ENCODE measurements at regions not wholly inside any gene's neighbourhood (a gene's known extent, or its start where the extent isn't known, plus 50 kb on each side); places are given as distances from the start of the nearest gene placed in this dataset.

- Mint-ChIP-seq H3K4me1 (ENCODE audit: low read depth) (no peaks in the 10 kb centered on the region), H3K4me3 (no peak overlapping the region), H3K9me3 (peaks cover 2% of the 10 kb centered on the region), H3K27ac (no peak overlapping the region), H3K36me3 (no peaks in the 10 kb centered on the region), H3K27me3 (peaks cover 2% of the 10 kb centered on the region)
- CTCF ChIA-PET, result no interaction called here
- intact Hi-C loops (cut with micrococcal nuclease), result no loop called here
- POLR2A ChIA-PET, result no interaction called here
- no peak for DNase-seq
These were observed 259.7 kb upstream of the NRIP1 start for GRCh38 chr21:15324542-15324941.

- Mint-ChIP-seq H3K9me3 (peaks cover 2% of the 10 kb centered on the region), H3K27ac (no peak overlapping the region), H3K36me3 (no peaks in the 10 kb centered on the region), H3K27me3 (peaks cover 1% of the 10 kb centered on the region), H3K4me1 (ENCODE audit: low read depth) (no peaks in the 10 kb centered on the region), H3K4me3 (no peak overlapping the region)
- ChIA-PET CTCF (no interaction called here), POLR2A (no interaction called here)
- DNase-seq, result no peak
- intact Hi-C loops (cut with micrococcal nuclease), result no loop called here
These were observed 261.4 kb upstream of the NRIP1 start for GRCh38 chr21:15326032-15326867.

DNA sequence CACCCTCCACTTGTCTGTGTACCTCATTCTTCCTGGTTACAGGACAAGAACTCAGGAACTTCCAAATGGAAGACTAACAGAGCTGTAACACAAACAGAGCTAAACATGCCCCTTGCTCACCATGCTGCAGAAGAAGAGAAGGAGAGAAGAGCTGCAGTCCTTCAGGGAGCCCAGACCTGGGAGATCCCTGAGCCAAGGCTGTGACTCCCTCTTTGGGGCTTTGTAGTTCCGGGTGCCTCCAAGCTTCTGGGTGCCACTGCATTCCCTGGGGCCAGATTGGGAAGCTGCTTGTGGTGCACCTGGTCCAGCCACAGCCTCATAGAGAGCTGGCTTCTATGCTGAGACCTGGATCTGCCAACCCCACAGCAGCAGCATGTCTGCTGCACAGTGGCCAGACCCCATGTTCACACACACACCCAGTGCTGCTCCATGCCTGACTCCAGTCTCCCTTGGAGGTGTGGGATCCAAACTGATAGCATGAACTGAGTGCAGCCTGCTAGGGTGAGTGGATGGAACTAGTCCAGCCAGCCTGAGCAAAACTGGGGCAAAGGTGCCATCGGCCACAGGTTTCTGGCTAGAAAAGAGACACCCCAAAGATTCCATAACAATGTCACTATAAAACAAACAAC, 263.0 kb upstream of the NRIP1 start:
- intact Hi-C loops (cut with micrococcal nuclease), result no loop called here
- Mint-ChIP-seq H3K27ac (no peak overlapping the region), H3K4me1 (ENCODE audit: low read depth) (no peaks in the 10 kb centered on the region), H3K36me3 (no peaks in the 10 kb centered on the region), H3K27me3 (peaks cover 2% of the 10 kb centered on the region), H3K9me3 (no peaks in the 10 kb centered on the region), H3K4me3 (no peak overlapping the region)
- ChIA-PET POLR2A (no interaction called here), CTCF (no interaction called here)
- no peak for DNase-seq

DNA sequence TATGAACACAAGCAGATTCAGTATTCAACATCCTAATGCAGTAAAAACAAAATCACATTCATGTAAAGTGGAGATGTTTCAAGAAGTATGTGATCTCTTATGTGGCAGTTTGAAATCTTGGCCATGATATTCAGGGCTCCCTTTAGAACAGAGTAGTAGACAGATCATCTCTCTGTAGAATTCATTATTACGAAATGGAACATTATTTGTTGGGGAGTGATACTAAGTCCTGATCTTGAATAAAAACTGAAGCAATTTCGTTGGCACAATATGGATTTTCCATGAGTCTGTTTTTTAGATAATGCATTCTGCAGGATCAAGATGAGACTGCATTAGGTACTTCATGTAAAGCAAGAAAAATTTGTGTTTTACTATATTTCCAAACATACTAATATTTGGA, 264.4 kb upstream of the NRIP1 start:
- ChIA-PET POLR2A (no interaction called here), CTCF (no interaction called here)
- Mint-ChIP-seq H3K36me3 (no peaks in the 10 kb centered on the region), H3K27me3 (peaks cover 2% of the 10 kb centered on the region), H3K27ac (no peak overlapping the region), H3K4me1 (ENCODE audit: low read depth) (no peaks in the 10 kb centered on the region), H3K9me3 (no peaks in the 10 kb centered on the region), H3K4me3 (no peak overlapping the region)
- intact Hi-C loops (cut with micrococcal nuclease), result no loop called here
- DNase-seq, result no peak

DNA sequence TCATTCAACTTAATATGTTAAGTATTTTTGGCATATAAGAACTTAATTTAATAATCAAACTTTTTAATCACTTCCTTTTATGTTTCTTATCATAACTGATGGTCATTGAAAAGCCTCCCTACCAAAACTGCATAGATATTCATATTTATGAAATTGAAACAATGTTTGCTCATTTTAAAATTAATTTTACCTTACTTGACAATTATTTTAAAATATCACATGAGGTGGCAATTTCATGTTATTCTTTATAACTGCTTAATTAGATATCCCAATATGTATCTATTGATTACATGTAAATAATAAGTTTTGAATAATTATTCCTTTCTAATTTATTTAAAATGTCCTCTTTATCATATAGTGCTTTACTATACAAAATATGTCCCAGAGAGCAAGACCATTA, 266.1 kb upstream of the NRIP1 start:
- CTCF ChIA-PET, result no interaction called here
- Mint-ChIP-seq H3K4me3 (no peak overlapping the region), H3K9me3 (no peaks in the 10 kb centered on the region), H3K27me3 (peaks cover 2% of the 10 kb centered on the region), H3K27ac (no peak overlapping the region), H3K4me1 (ENCODE audit: low read depth) (no peaks in the 10 kb centered on the region), H3K36me3 (no peaks in the 10 kb centered on the region)
- intact Hi-C loops (cut with micrococcal nuclease), result no loop called here
- no peak for DNase-seq
- POLR2A ChIA-PET, result no interaction called here

DNA sequence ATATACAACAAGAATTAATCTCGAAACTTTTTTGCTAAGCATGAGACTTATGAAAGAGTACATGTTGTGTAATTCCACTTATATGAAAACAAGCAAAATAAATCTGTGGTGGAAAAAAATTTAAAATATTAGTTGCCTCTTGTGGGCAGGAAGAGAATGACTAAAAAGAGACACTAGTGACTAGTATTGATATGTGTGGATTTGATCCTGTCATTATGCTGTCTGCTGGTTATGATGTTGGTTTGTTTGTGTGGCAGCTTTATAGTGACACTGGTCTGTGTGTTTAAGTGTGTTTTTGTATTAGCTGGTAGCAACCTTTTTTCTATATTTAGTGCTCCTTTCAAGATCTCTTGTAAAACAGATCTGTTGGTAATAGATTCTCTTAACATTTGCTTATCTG, 267.8 kb upstream of the NRIP1 start:
- Mint-ChIP-seq H3K27me3 (peaks cover 2% of the 10 kb centered on the region), H3K9me3 (no peaks in the 10 kb centered on the region), H3K4me3 (no peak overlapping the region), H3K27ac (no peak overlapping the region), H3K4me1 (ENCODE audit: low read depth) (no peaks in the 10 kb centered on the region), H3K36me3 (no peaks in the 10 kb centered on the region)
- intact Hi-C loops (cut with micrococcal nuclease), result no loop called here
- CTCF ChIA-PET, result no interaction called here
- no peak for DNase-seq
- POLR2A ChIA-PET, result no interaction called here

DNA sequence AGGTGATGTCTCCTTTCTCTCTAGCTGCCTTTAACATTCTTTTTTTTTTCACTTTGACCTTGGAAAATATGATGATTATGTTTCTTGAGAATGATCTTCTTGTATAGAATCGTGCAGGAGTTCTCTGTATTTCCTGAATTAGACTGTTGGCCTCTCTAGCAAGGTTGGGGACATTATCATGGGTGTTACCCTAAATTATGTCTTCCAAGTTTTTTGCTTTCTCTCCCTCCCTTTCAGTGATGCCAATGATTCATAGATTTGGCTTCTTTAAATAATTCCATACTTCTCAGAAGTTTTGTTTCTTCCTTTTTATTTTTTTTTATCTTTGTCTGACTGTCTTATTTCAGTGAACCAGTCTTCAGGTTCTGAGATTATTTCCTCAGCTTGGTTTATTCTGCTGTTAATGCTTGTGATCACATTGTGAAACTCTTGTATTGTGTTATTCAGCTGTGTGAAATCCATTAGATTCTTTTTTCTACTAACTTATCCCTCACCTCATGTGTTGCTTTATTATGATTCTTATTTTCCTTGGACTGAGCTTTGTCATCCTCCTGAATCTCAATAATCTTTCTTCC, 268.4 kb upstream of the NRIP1 start:
- DNase-seq, result no peak
- Mint-ChIP-seq H3K27me3 (peaks cover 2% of the 10 kb centered on the region), H3K4me1 (ENCODE audit: low read depth) (no peaks in the 10 kb centered on the region), H3K9me3 (no peaks in the 10 kb centered on the region), H3K36me3 (no peaks in the 10 kb centered on the region), H3K4me3 (no peak overlapping the region), H3K27ac (no peak overlapping the region)
- ChIA-PET POLR2A (no interaction called here), CTCF (no interaction called here)
- intact Hi-C loops (cut with micrococcal nuclease), result no loop called here

DNA sequence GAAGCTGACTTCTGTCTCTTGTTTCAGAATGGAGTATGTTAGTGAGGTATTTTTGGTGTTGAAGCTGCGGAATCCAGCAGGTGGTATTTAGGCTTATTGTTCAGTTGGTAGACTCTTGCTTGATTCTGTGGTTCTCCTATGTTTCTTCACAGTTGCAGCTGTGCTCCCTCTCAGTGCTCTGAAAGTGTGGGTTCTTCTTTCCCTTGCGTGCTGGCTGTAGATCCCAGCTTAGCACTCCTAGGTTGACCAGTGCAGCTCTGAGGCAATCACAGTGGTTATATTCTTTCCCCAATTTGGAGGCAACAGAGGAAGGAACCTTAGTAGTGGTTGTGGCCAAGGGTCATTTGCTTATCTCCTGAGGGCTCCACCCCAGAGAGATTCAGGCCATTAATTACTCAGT, 269.2 kb upstream of the NRIP1 start:
- Mint-ChIP-seq H3K9me3 (no peaks in the 10 kb centered on the region), H3K27me3 (peaks cover 2% of the 10 kb centered on the region), H3K4me1 (ENCODE audit: low read depth) (no peaks in the 10 kb centered on the region), H3K4me3 (no peak overlapping the region), H3K27ac (no peak overlapping the region), H3K36me3 (no peaks in the 10 kb centered on the region)
- POLR2A ChIA-PET, result no interaction called here
- intact Hi-C loops (cut with micrococcal nuclease), result no loop called here
- CTCF ChIA-PET, result interaction anchor here (0.6 kb wide), 1 partner anchor 49 kb away, joined by 5 read pairs; no protein-coding TSS in a partner anchor
- DNase-seq, result no peak

- no peak for DNase-seq
- intact Hi-C loops (cut with micrococcal nuclease), result no loop called here
- no peaks in the 10 kb centered on the region for H3K36me3 Mint-ChIP-seq
- no peak overlapping the region for H3K4me3 Mint-ChIP-seq
- H3K27me3 Mint-ChIP-seq, result peaks cover 19% of the 10 kb centered on the region
- ChIA-PET CTCF (no interaction called here), POLR2A (no interaction called here)
- no peaks in the 10 kb centered on the region for H3K4me1 Mint-ChIP-seq (ENCODE audit: low read depth)
- H3K9me3 Mint-ChIP-seq, result no peaks in the 10 kb centered on the region
- H3K27ac Mint-ChIP-seq, result no peak overlapping the region
These were observed 278.3 kb upstream of the NRIP1 start for GRCh38 chr21:15343066-15343465.

GRCh38 chr21:15352009-15352408, 287.2 kb upstream of the NRIP1 start:
- H3K27me3 Mint-ChIP-seq, result peaks cover 3% of the 10 kb centered on the region
- no peak overlapping the region for H3K27ac Mint-ChIP-seq
- H3K4me3 Mint-ChIP-seq, result no peak overlapping the region
- POLR2A ChIA-PET, result no interaction called here
- intact Hi-C loops (cut with micrococcal nuclease), result loop anchor here (10.0 kb wide), 1 partner anchor 77 kb away; no protein-coding TSS in a partner anchor
- H3K4me1 Mint-ChIP-seq (ENCODE audit: low read depth), result peaks cover 3% of the 10 kb centered on the region
- no peak for DNase-seq
- no peaks in the 10 kb centered on the region for H3K9me3 Mint-ChIP-seq
- H3K36me3 Mint-ChIP-seq, result no peaks in the 10 kb centered on the region
- CTCF ChIA-PET, result no interaction called here

DNA sequence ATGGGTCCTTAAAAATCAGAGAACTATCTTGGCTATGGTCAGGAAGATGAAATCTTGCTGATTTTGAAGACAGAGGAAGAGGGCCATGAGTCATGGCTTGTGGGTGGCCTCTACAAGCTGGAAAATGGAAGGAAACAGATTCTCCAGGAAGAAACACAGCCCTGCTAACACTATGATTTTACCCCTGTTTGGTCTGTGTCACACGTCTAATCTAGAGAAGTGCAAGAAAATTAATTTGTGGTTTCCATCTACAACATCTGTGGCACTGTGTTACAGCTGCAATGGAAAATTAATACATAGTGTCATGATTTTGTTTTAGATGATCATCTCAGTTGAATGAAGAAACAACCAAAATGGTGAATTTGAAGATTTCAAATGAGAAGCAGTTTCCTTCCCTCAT, 288.7 kb upstream of the NRIP1 start:
- Mint-ChIP-seq H3K36me3 (no peaks in the 10 kb centered on the region), H3K27me3 (no peaks in the 10 kb centered on the region), H3K4me1 (ENCODE audit: low read depth) (peaks cover 3% of the 10 kb centered on the region), H3K9me3 (no peaks in the 10 kb centered on the region), H3K27ac (no peak overlapping the region), H3K4me3 (no peak overlapping the region)
- DNase-seq, result no peak
- ChIA-PET CTCF (no interaction called here), POLR2A (no interaction called here)
- intact Hi-C loops (cut with micrococcal nuclease), result loop anchor here (10.0 kb wide), 1 partner anchor 79 kb away; no protein-coding TSS in a partner anchor

DNA sequence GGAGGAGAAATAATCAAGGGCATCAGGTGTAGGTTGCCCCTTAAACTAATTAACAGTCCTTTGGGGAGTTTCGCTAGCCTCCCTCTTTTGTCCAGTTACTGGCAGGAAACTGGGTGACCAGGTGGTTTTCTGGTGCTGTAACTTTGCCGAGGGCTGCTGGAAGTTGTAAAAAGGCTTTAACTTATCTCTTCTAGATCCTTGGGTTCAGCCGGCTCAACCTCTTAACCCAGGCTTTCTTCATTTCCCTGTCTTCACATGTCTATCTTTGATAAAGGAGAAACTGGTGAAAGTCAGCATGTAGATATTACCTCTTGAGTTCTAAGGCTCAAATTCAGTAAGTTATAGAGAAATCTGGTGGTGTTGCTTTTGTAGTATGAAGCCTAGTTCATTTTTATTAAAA, 289.7 kb upstream of the NRIP1 start:
- no peak for DNase-seq
- intact Hi-C loops (cut with micrococcal nuclease), result loop anchor here (10.0 kb wide), 1 partner anchor 80 kb away; no protein-coding TSS in a partner anchor
- no peak overlapping the region for H3K4me3 Mint-ChIP-seq
- no peaks in the 10 kb centered on the region for H3K9me3 Mint-ChIP-seq
- ChIA-PET POLR2A (no interaction called here), CTCF (no interaction called here)
- H3K27ac Mint-ChIP-seq, result no peak overlapping the region
- H3K27me3 Mint-ChIP-seq, result no peaks in the 10 kb centered on the region
- H3K36me3 Mint-ChIP-seq, result no peaks in the 10 kb centered on the region
- peaks cover 3% of the 10 kb centered on the region for H3K4me1 Mint-ChIP-seq (ENCODE audit: low read depth)

GRCh38 chr21:15355066-15355465, 290.3 kb upstream of the NRIP1 start:
- intact Hi-C loops (cut with micrococcal nuclease), result loop anchor here (10.0 kb wide), 1 partner anchor 80 kb away; no protein-coding TSS in a partner anchor
- Mint-ChIP-seq H3K27me3 (no peaks in the 10 kb centered on the region), H3K4me3 (no peak overlapping the region), H3K36me3 (no peaks in the 10 kb centered on the region), H3K9me3 (no peaks in the 10 kb centered on the region), H3K27ac (no peak overlapping the region), H3K4me1 (ENCODE audit: low read depth) (peaks cover 3% of the 10 kb centered on the region)
- no peak for DNase-seq
- CTCF ChIA-PET, result no interaction called here
- POLR2A ChIA-PET, result no interaction called here

Measured in activated CD4-positive, alpha-beta memory T cell treated with anti-CD3 and anti-CD28 coated beads for 36 hours (primary cell).